ENCODE measurements at regions not wholly inside any gene's neighbourhood (a gene's known extent, or its start where the extent isn't known, plus 50 kb on each side); places are given as distances from the start of the nearest gene placed in this dataset.

GRCh38 chr4:138104284-138104680, 137.9 kb downstream of the SLC7A11 start:
- TF ChIP-seq CTCF (IDR thresholded peaks at IDR 0.05; ENCODE audit: borderline replicate concordance, extremely low read depth, low read length, poor library complexity, severe bottlenecking) (no peak), EZH2 (IDR thresholded peaks at IDR 0.05; ENCODE audit: borderline replicate concordance, low read depth, low read length, severe bottlenecking) (no peak)
